ENCODE measurements at regions not wholly inside any gene's neighbourhood (a gene's known extent, or its start where the extent isn't known, plus 50 kb on each side); places are given as distances from the start of the nearest gene placed in this dataset.
"Not testable (repeated sequence)": the region's sequence is repeated elsewhere in the genome, so short reads cannot be mapped to it uniquely, and the experiment has no call there.

DNA sequence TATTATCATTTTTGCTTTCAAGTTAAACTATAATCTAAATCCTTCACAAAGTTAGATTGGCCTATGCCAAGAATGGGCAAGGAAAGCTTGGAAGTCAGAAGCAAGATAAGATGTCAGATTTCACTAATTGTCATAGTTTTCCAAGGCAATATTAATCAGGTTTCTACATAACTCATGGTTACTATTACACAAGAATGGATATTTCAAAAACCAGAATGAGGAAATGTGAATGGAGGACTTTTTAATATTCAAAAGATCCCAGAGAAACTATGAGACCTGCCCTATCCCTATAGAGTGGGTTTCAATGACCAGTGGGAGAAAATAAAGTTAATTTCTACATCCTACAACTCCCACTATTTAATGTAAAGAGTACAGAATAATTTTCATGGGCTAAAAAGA is 203.2 kb downstream of the CASP12 start:
- no peak for FAIRE-seq
- TF ChIP-seq PAX5 (IDR thresholded peaks at IDR 0.05; ENCODE audit: insufficient read depth, low read length, severe bottlenecking) (no peak), POLR2A (IDR thresholded peaks at IDR 0.05; ENCODE audit: low read depth, low read length) (no peak), SPI1 (IDR thresholded peaks at IDR 0.05; ENCODE audit: low read depth, low read length) (no peak), TAF1 (IDR thresholded peaks at IDR 0.05; ENCODE audit: low read depth, low read length) (no peak), POU2F2 (IDR thresholded peaks at IDR 0.05; ENCODE audit: low read depth, low read length) (no peak)
- no peak for DNase-seq (ENCODE audit: insufficient read length, low spot score)

- DNase-seq (ENCODE audit: insufficient read length, low spot score), result no peak
- FAIRE-seq, result no peak
- TF ChIP-seq SPI1 (IDR thresholded peaks at IDR 0.05; ENCODE audit: low read depth, low read length), result no peak
- TF ChIP-seq POU2F2 (IDR thresholded peaks at IDR 0.05; ENCODE audit: low read depth, low read length), result no peak
- TF ChIP-seq TAF1 (IDR thresholded peaks at IDR 0.05; ENCODE audit: low read depth, low read length), result no peak
- TF ChIP-seq POLR2A (IDR thresholded peaks at IDR 0.05; ENCODE audit: low read depth, low read length), result no peak
- TF ChIP-seq PAX5 (IDR thresholded peaks at IDR 0.05; ENCODE audit: insufficient read depth, low read length, severe bottlenecking), result no peak
- TF ChIP-seq POLR2AphosphoS5 (IDR thresholded peaks at IDR 0.05; ENCODE audit: low read depth, low read length), result no peak
Measured at GRCh38 chr11:104694259-104695064, 203.8 kb downstream of the CASP12 start.

GRCh38 chr11:104692751-104693150 is 205.5 kb downstream of the CASP12 start:
- DNase-seq (ENCODE audit: insufficient read length, low spot score), result no peak
- TF ChIP-seq SPI1 (IDR thresholded peaks at IDR 0.05; ENCODE audit: low read depth, low read length) (no peak), POU2F2 (IDR thresholded peaks at IDR 0.05; ENCODE audit: low read depth, low read length) (no peak), PAX5 (IDR thresholded peaks at IDR 0.05; ENCODE audit: insufficient read depth, low read length, severe bottlenecking) (no peak), POLR2AphosphoS5 (IDR thresholded peaks at IDR 0.05; ENCODE audit: low read depth, low read length) (no peak), TAF1 (IDR thresholded peaks at IDR 0.05; ENCODE audit: low read depth, low read length) (no peak), POLR2A (IDR thresholded peaks at IDR 0.05; ENCODE audit: low read depth, low read length) (no peak)
- FAIRE-seq, result no peak

GRCh38 chr11:104691129-104691528 is 207.1 kb downstream of the CASP12 start:
- DNase-seq (ENCODE audit: insufficient read length, low spot score) (no peak), FAIRE-seq (no peak)
- TF ChIP-seq SPI1 (IDR thresholded peaks at IDR 0.05; ENCODE audit: low read depth, low read length), result no peak
- no peak for TF ChIP-seq PAX5 (IDR thresholded peaks at IDR 0.05; ENCODE audit: insufficient read depth, low read length, severe bottlenecking)
- TF ChIP-seq POU2F2 (IDR thresholded peaks at IDR 0.05; ENCODE audit: low read depth, low read length), result no peak
- TF ChIP-seq POLR2A (IDR thresholded peaks at IDR 0.05; ENCODE audit: low read depth, low read length), result no peak
- no peak for TF ChIP-seq TAF1 (IDR thresholded peaks at IDR 0.05; ENCODE audit: low read depth, low read length)
- no peak for TF ChIP-seq POLR2AphosphoS5 (IDR thresholded peaks at IDR 0.05; ENCODE audit: low read depth, low read length)

DNA sequence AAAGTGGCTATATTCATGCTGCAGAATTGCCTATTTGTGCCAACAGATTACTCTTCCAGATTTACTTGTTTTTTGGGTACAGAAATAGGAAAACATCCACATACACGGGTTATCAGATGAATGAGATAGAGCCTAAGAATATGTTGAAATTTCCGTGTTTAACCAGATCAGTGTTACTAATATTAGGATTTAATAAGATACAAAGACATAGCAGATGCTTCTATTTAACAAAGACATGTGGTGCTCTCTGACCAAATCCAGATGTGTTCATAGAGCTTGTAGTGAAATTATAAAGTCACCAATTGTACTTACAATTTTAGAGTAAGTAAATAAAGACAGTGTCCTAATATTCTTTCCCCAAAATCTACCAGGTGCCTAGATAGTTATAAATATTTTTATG is 208.0 kb downstream of the CASP12 start:
- TF ChIP-seq SPI1 (IDR thresholded peaks at IDR 0.05; ENCODE audit: low read depth, low read length) (no peak), POU2F2 (IDR thresholded peaks at IDR 0.05; ENCODE audit: low read depth, low read length) (no peak), PAX5 (IDR thresholded peaks at IDR 0.05; ENCODE audit: insufficient read depth, low read length, severe bottlenecking) (no peak), POLR2AphosphoS5 (IDR thresholded peaks at IDR 0.05; ENCODE audit: low read depth, low read length) (no peak), TAF1 (IDR thresholded peaks at IDR 0.05; ENCODE audit: low read depth, low read length) (no peak), POLR2A (IDR thresholded peaks at IDR 0.05; ENCODE audit: low read depth, low read length) (no peak)
- FAIRE-seq (no peak), DNase-seq (ENCODE audit: insufficient read length, low spot score) (no peak)

DNA sequence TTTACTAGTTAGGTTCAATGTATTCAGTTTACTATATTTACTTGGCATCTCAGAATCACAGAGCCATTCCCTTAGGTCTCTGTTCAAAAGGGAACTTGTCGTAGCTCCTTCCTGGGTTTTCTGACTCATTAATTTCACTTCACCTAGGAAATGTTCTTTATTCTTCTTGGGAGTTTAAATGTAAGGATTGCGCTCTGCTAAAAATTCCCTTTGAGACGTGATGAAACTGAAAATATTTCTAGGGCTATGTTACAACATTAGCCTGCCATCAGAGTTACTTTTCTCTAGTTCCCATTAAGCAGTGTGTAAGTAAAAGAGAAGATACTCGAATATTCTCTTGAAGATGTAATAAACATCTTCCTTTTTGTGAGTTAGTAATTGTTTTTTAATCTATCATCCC is 209.5 kb downstream of the CASP12 start:
- TF ChIP-seq POLR2AphosphoS5 (IDR thresholded peaks at IDR 0.05; ENCODE audit: low read depth, low read length), result no peak
- no peak for TF ChIP-seq PAX5 (IDR thresholded peaks at IDR 0.05; ENCODE audit: insufficient read depth, low read length, severe bottlenecking)
- no peak for TF ChIP-seq POLR2A (IDR thresholded peaks at IDR 0.05; ENCODE audit: low read depth, low read length)
- no peak for TF ChIP-seq SPI1 (IDR thresholded peaks at IDR 0.05; ENCODE audit: low read depth, low read length)
- no peak for TF ChIP-seq TAF1 (IDR thresholded peaks at IDR 0.05; ENCODE audit: low read depth, low read length)
- TF ChIP-seq POU2F2 (IDR thresholded peaks at IDR 0.05; ENCODE audit: low read depth, low read length), result no peak
- DNase-seq (ENCODE audit: insufficient read length, low spot score) (no peak), FAIRE-seq (no peak)

GRCh38 chr11:104682206-104682605 is 216.1 kb downstream of the CASP12 start:
- FAIRE-seq, result no peak
- DNase-seq (ENCODE audit: insufficient read length, low spot score), result no peak
- no peak for TF ChIP-seq POU2F2 (IDR thresholded peaks at IDR 0.05; ENCODE audit: low read depth, low read length)
- TF ChIP-seq TAF1 (IDR thresholded peaks at IDR 0.05; ENCODE audit: low read depth, low read length), result no peak
- no peak for TF ChIP-seq POLR2A (IDR thresholded peaks at IDR 0.05; ENCODE audit: low read depth, low read length)
- no peak for TF ChIP-seq PAX5 (IDR thresholded peaks at IDR 0.05; ENCODE audit: insufficient read depth, low read length, severe bottlenecking)
- TF ChIP-seq POLR2AphosphoS5 (IDR thresholded peaks at IDR 0.05; ENCODE audit: low read depth, low read length), result no peak
- no peak for TF ChIP-seq SPI1 (IDR thresholded peaks at IDR 0.05; ENCODE audit: low read depth, low read length)

- DNase-seq (ENCODE audit: insufficient read length, low spot score) (no peak), FAIRE-seq (no peak)
- no peak for TF ChIP-seq TAF1 (IDR thresholded peaks at IDR 0.05; ENCODE audit: low read depth, low read length)
- no peak for TF ChIP-seq POLR2A (IDR thresholded peaks at IDR 0.05; ENCODE audit: low read depth, low read length)
- no peak for TF ChIP-seq SPI1 (IDR thresholded peaks at IDR 0.05; ENCODE audit: low read depth, low read length)
- TF ChIP-seq POLR2AphosphoS5 (IDR thresholded peaks at IDR 0.05; ENCODE audit: low read depth, low read length), result no peak
- no peak for TF ChIP-seq PAX5 (IDR thresholded peaks at IDR 0.05; ENCODE audit: insufficient read depth, low read length, severe bottlenecking)
- no peak for TF ChIP-seq POU2F2 (IDR thresholded peaks at IDR 0.05; ENCODE audit: low read depth, low read length)
Measured at GRCh38 chr11:104679258-104679657, 219.0 kb downstream of the CASP12 start.

GRCh38 chr11:104678408-104678807 is 219.9 kb downstream of the CASP12 start:
- no peak for TF ChIP-seq POLR2A (IDR thresholded peaks at IDR 0.05; ENCODE audit: low read depth, low read length)
- no peak for TF ChIP-seq TAF1 (IDR thresholded peaks at IDR 0.05; ENCODE audit: low read depth, low read length)
- no peak for TF ChIP-seq POU2F2 (IDR thresholded peaks at IDR 0.05; ENCODE audit: low read depth, low read length)
- TF ChIP-seq POLR2AphosphoS5 (IDR thresholded peaks at IDR 0.05; ENCODE audit: low read depth, low read length), result no peak
- no peak for TF ChIP-seq SPI1 (IDR thresholded peaks at IDR 0.05; ENCODE audit: low read depth, low read length)
- TF ChIP-seq PAX5 (IDR thresholded peaks at IDR 0.05; ENCODE audit: insufficient read depth, low read length, severe bottlenecking), result no peak
- FAIRE-seq (no peak), DNase-seq (ENCODE audit: insufficient read length, low spot score) (no peak)

DNA sequence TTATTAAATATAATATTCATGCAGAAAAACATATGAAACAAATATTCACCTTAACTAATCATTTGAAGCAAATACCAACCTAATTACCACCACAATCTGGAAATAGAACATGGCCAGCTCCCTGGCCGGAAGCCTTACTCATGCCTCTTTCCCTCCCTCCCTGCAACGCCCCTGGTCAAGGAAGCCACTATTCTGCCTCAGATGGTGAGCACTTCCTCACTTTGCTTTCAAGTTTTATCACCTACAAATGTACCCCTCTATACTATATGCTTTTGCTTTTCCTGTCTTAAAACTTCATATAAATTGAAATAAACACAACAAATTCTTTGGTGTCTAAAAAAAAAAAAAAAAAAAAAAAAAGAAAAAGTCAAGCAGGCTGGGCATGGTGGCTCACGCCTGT is 221.2 kb downstream of the CASP12 start:
- not testable (repeated sequence) for DNase-seq (ENCODE audit: insufficient read length, low spot score)
- FAIRE-seq, result peak; percentile 13

All from GM12891 (cell line).